ENCODE measurements at regions not wholly inside any gene's neighbourhood (a gene's known extent, or its start where the extent isn't known, plus 50 kb on each side); places are given as distances from the start of the nearest gene placed in this dataset.

DNA sequence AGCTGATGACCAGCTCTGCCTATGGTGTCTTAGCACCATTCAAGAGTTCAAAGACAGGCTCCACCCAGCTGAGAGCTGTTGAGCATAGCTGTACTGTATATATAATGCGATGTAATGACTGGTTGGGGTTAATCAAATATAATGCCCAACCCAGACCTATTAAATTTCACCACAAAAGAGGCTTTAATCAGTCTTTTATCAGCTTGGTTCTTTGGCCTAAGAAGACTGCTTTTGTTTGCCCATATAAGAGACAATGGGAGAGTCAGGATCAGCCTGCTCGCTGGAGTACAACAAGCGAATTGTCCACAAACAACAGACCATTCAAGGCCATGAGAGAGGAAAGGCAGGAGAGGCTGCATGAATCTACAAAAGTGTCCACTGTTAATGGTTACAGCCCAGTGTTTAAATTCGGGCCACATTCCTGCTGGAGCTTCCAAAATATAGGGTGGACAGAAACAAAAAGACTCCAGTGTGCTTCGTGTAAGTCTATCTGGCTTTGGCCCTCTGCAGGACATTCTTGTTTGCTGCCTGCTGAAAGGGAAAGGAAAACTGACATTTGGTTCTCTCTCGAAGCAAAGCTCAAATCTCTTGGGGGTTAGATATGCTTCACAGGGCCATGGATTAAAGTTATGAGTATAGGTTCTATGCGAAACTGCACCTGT is 109.2 kb upstream of the FOXN2 start (continued):
- TF ChIP-seq, protein P1, sequence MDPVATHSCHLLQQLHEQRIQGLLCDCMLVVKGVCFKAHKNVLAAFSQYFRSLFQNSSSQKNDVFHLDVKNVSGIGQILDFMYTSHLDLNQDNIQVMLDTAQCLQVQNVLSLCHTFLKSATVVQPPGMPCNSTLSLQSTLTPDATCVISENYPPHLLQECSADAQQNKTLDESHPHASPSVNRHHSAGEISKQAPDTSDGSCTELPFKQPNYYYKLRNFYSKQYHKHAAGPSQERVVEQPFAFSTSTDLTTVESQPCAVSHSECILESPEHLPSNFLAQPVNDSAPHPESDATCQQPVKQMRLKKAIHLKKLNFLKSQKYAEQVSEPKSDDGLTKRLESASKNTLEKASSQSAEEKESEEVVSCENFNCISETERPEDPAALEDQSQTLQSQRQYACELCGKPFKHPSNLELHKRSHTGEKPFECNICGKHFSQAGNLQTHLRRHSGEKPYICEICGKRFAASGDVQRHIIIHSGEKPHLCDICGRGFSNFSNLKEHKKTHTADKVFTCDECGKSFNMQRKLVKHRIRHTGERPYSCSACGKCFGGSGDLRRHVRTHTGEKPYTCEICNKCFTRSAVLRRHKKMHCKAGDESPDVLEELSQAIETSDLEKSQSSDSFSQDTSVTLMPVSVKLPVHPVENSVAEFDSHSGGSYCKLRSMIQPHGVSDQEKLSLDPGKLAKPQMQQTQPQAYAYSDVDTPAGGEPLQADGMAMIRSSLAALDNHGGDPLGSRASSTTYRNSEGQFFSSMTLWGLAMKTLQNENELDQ (CRISPR knock-in tag; IDR thresholded peaks at IDR 0.05; ENCODE audit: borderline replicate concordance): no peak
- TF ChIP-seq, protein P2, sequence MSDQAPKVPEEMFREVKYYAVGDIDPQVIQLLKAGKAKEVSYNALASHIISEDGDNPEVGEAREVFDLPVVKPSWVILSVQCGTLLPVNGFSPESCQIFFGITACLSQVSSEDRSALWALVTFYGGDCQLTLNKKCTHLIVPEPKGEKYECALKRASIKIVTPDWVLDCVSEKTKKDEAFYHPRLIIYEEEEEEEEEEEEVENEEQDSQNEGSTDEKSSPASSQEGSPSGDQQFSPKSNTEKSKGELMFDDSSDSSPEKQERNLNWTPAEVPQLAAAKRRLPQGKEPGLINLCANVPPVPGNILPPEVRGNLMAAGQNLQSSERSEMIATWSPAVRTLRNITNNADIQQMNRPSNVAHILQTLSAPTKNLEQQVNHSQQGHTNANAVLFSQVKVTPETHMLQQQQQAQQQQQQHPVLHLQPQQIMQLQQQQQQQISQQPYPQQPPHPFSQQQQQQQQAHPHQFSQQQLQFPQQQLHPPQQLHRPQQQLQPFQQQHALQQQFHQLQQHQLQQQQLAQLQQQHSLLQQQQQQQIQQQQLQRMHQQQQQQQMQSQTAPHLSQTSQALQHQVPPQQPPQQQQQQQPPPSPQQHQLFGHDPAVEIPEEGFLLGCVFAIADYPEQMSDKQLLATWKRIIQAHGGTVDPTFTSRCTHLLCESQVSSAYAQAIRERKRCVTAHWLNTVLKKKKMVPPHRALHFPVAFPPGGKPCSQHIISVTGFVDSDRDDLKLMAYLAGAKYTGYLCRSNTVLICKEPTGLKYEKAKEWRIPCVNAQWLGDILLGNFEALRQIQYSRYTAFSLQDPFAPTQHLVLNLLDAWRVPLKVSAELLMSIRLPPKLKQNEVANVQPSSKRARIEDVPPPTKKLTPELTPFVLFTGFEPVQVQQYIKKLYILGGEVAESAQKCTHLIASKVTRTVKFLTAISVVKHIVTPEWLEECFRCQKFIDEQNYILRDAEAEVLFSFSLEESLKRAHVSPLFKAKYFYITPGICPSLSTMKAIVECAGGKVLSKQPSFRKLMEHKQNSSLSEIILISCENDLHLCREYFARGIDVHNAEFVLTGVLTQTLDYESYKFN (CRISPR knock-in tag; conservative IDR thresholded peaks at IDR 0.05): peak; percentile 69
- TF ChIP-seq, protein P3, sequence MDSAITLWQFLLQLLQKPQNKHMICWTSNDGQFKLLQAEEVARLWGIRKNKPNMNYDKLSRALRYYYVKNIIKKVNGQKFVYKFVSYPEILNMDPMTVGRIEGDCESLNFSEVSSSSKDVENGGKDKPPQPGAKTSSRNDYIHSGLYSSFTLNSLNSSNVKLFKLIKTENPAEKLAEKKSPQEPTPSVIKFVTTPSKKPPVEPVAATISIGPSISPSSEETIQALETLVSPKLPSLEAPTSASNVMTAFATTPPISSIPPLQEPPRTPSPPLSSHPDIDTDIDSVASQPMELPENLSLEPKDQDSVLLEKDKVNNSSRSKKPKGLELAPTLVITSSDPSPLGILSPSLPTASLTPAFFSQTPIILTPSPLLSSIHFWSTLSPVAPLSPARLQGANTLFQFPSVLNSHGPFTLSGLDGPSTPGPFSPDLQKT (CRISPR knock-in tag; IDR thresholded peaks at IDR 0.05; ENCODE audit: borderline replicate concordance): no peak
- TF ChIP-seq NR2C2 (CRISPR knock-in tag; IDR thresholded peaks at IDR 0.05; ENCODE audit: borderline replicate concordance) (no peak), FOXC1 (CRISPR knock-in tag; IDR thresholded peaks at IDR 0.05; ENCODE audit: borderline replicate concordance) (no peak; the same call in 1 of the 2 replicates), SATB2 (CRISPR knock-in tag; IDR thresholded peaks at IDR 0.05) (0 out of 2 replicates have a peak, but pooled peaks have one; percentile 25), ZNF441 (CRISPR knock-in tag; IDR thresholded peaks at IDR 0.05; ENCODE audit: borderline replicate concordance) (no peak), SKI (IDR thresholded peaks at IDR 0.05; ENCODE audit: partially characterized antibody) (no peak), MTA1 (CRISPR knock-in tag; IDR thresholded peaks at IDR 0.05; ENCODE audit: borderline replicate concordance) (no peak), ZNF761 (CRISPR knock-in tag; conservative IDR thresholded peaks at IDR 0.05) (peak; percentile 81; the same call in 1 of the 2 replicates), SRF (IDR thresholded peaks at IDR 0.05; ENCODE audit: low read depth, low read length) (peak; percentile 67), ZNF138 (CRISPR knock-in tag; IDR thresholded peaks at IDR 0.05; ENCODE audit: low read depth) (no peak), POGZ (CRISPR knock-in tag; IDR thresholded peaks at IDR 0.05) (peak; percentile 34), PAX8 (CRISPR knock-in tag; IDR thresholded peaks at IDR 0.05; ENCODE audit: borderline replicate concordance) (no peak), GABPB1 (CRISPR knock-in tag; IDR thresholded peaks at IDR 0.05) (no peak), XRCC5 (optimal IDR thresholded peaks at IDR 0.05; ENCODE audit: low read length) (peak; percentile 61), ZNF207 (IDR thresholded peaks at IDR 0.05; ENCODE audit: borderline replicate concordance) (no peak), IRX3 (CRISPR knock-in tag; IDR thresholded peaks at IDR 0.05; ENCODE audit: borderline replicate concordance, low read depth) (no peak)
- TF ChIP-seq, protein P4, sequence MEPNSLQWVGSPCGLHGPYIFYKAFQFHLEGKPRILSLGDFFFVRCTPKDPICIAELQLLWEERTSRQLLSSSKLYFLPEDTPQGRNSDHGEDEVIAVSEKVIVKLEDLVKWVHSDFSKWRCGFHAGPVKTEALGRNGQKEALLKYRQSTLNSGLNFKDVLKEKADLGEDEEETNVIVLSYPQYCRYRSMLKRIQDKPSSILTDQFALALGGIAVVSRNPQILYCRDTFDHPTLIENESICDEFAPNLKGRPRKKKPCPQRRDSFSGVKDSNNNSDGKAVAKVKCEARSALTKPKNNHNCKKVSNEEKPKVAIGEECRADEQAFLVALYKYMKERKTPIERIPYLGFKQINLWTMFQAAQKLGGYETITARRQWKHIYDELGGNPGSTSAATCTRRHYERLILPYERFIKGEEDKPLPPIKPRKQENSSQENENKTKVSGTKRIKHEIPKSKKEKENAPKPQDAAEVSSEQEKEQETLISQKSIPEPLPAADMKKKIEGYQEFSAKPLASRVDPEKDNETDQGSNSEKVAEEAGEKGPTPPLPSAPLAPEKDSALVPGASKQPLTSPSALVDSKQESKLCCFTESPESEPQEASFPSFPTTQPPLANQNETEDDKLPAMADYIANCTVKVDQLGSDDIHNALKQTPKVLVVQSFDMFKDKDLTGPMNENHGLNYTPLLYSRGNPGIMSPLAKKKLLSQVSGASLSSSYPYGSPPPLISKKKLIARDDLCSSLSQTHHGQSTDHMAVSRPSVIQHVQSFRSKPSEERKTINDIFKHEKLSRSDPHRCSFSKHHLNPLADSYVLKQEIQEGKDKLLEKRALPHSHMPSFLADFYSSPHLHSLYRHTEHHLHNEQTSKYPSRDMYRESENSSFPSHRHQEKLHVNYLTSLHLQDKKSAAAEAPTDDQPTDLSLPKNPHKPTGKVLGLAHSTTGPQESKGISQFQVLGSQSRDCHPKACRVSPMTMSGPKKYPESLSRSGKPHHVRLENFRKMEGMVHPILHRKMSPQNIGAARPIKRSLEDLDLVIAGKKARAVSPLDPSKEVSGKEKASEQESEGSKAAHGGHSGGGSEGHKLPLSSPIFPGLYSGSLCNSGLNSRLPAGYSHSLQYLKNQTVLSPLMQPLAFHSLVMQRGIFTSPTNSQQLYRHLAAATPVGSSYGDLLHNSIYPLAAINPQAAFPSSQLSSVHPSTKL (CRISPR knock-in tag; IDR thresholded peaks at IDR 0.05): peak; percentile 87; the same call in 1 of the 2 replicates
